NCI-H510A treated with DMSO at 0.1 percent for 48 hours (cell line): ENCODE measurements at regions not wholly inside any gene's neighbourhood (a gene's known extent, or its start where the extent isn't known, plus 50 kb on each side); places are given as distances from the start of the nearest gene placed in this dataset.
"Not testable (repeated sequence)": the region's sequence is repeated elsewhere in the genome, so short reads cannot be mapped to it uniquely, and the experiment has no call there.

Experiments used
- DNase-seq: peaks from one replicate; lab custom pipeline; 2025; lab: John Stamatoyannopoulos, UW

- no peak for DNase-seq
These were observed 508.6 kb upstream of the EPHA5 start for GRCh38 chr4:66178906-66179305.

GRCh38 chr4:66169341-66169740 lies 499.1 kb upstream of the EPHA5 start:
- no peak for DNase-seq

- no peak for DNase-seq
These were observed 494.6 kb upstream of the EPHA5 start for GRCh38 chr4:66164869-66165268.

DNA sequence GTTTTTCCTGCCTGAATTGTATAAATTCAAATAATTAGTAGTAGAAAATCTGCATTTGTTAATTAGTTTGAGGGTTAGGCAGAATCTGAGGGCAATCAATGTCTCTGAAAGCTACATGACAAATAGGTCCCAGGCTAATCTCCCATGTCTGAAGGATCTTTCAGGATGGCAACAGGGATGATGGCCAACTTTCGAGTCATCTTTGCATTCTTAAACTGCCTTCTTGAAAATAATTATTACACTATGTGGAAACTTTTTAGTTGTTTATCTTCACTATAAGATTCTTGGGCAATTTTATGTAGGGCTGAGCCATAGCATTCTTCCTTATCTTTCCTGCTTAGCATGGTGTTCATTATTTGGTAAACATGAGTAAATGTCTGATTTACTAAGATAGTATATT lies 490.3 kb upstream of the EPHA5 start:
- no peak for DNase-seq

GRCh38 chr4:66157594-66157993 lies 487.3 kb upstream of the EPHA5 start:
- DNase-seq, result no peak

GRCh38 chr4:66130042-66130441 lies 459.8 kb upstream of the EPHA5 start:
- no peak for DNase-seq

GRCh38 chr4:66123831-66124413 lies 453.6 kb upstream of the EPHA5 start:
- no peak for DNase-seq

DNA sequence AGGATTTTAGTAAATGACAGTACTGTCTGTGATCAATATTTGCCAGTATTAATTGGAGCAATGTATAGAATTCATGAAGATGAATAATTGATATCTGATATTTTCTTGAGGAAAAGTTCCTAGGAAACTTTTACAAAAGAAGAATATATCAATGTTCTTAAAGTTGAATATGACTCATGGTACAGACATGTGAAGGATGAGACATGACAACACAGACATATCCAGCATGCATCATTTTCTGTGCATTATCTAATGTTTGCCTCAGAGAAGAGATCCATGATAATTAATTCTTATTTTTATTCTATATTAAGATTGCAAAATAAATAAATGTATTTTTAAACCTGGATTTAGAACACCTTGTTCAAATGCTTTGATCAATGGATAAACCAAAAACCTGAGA lies 452.9 kb upstream of the EPHA5 start:
- no peak for DNase-seq

DNA sequence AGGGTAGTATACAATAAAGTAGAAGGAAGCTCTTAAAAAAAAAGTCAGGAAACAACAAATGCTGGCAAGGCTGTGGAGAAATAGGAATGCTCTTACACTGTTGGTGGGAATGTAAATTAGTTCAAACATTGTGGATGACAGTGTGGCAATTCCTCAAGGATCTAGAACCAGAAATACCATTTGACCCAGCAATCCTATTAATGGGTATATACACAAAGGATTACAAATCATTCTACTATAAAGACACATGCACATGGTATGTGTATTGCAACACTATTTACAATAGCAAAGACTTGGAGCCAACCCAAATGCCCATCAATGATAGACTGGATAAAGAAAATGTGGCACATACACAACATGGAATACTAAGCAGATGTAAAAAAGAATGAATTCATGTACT lies 444.9 kb upstream of the EPHA5 start:
- not testable (repeated sequence) for DNase-seq

DNA sequence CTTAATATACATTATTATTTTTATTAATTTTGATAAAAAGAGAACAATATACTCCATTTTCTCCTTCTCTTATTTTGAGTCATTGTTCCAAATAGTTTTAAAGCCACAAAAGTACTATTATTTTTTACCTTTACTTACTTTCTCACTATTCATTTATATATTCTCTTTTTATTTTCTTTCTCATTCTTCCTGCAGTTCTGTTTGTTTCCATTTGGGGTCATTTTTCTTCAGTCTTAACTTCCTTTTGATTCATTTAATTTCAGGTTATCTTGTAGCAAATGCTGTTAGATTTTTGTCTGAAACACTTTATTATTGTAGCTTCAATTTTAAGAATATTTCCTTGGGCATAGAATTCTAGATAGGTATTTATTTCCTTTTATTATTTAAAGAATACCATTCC lies 438.6 kb upstream of the EPHA5 start:
- no peak for DNase-seq

GRCh38 chr4:66097218-66097617 lies 426.9 kb upstream of the EPHA5 start:
- DNase-seq, result no peak

DNA sequence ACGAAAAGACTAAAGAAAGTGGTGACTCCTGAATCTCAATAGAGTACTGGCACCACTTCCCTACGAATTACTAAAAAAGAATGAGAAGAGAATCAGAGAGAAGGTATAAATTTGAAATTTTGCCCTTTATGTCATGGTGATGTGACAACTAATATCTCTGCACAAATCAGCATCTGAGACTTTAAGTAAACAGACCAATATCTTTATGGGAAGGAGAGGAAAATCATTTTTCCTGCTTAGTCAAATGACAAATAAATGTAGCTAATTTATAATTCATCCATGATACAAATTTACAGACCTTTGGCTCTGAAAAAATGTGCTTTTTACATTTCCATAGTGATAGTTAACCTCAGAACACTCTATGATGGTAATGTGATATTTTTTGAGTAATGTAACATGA lies 424.8 kb upstream of the EPHA5 start:
- no peak for DNase-seq

DNA sequence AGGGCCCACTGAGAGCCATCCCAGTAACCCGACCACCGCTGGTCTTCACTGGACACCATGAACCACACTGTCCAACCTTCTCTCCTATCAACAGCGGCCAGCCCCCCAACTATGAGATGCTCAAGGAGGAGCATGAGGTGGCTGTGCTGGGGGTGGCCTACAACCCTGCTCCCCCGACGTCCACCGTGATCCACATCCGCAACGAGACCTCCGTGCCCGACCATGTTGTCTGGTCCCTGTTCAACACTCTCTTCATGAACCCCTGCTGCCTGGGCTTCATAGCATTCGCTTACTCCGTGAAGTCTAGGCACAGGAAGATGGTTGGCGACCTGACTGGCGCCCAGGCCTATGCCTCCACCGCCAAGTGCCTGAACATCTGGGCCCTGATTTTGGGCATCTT lies 423.8 kb upstream of the EPHA5 start:
- DNase-seq, result no peak

- DNase-seq, result no peak
These were observed 421.5 kb upstream of the EPHA5 start for GRCh38 chr4:66091786-66092185.

GRCh38 chr4:66073961-66074360 lies 403.7 kb upstream of the EPHA5 start:
- no peak for DNase-seq

DNA sequence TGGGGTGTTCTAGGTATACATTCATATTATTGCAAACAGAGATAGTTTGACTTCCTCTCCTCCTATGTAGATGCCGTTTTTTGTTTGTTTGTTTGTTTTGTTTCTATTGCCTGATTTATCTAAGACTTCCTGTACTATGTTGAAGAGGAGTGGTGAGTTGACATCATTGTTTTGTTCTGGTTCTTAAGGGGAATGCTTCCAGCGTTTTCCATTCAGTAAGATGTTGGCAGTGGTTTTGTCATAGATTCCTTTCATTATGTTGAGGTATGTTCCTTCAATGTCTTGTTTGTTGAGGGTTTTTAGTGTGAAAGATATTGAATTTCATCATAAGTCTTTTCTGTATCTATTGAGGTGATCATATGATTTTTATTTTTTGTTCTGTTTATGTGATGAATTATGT lies 401.6 kb upstream of the EPHA5 start:
- no peak for DNase-seq

DNA sequence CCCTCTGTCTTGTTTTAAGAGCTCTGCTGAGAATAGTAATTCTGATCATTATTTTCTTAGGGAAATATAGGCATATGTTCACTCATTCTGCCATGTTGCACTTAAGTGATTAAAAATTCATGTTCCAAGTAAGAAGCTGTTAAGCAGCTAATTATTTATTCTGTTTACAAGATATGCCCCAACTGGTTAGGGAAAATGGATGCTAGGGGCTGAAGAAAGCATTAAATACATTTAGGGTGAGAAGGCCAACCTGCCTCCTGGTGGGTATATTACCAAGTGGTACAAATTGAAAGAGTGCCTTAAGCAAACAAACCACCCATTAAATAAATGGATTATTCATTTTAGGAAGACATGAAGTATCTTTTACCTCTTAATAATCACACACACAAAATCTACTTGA lies 392.6 kb upstream of the EPHA5 start:
- DNase-seq, result no peak

GRCh38 chr4:66062044-66062443 lies 391.8 kb upstream of the EPHA5 start:
- DNase-seq, result no peak

DNA sequence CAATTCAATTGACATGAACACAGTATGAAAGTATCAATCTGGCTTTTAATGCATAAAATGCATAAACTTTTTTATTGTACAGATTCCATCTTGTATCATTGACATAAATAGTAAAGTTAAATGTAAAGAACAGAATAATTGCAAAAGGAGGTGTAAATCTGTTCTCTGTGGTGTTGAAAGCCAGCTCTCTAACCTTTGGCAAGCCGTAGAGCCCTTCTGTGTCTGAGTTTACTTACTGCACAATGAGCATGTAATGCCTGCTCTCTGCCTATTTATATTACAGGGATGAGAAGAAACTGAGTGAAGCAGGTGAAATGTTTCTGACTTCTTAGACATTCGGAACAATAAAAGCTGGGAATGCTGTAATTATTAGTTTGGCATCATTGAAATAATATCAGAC lies 389.3 kb upstream of the EPHA5 start:
- no peak for DNase-seq

- no peak for DNase-seq
These were observed 388.8 kb upstream of the EPHA5 start for GRCh38 chr4:66059136-66059535.

- no peak for DNase-seq
These were observed 385.7 kb upstream of the EPHA5 start for GRCh38 chr4:66055999-66056398.

- no peak for DNase-seq
These were observed 382.1 kb upstream of the EPHA5 start for GRCh38 chr4:66052426-66052825.

- DNase-seq, result no peak
These were observed 378.6 kb upstream of the EPHA5 start for GRCh38 chr4:66048861-66049260.

GRCh38 chr4:66045913-66046312 lies 375.6 kb upstream of the EPHA5 start:
- DNase-seq, result no peak

DNA sequence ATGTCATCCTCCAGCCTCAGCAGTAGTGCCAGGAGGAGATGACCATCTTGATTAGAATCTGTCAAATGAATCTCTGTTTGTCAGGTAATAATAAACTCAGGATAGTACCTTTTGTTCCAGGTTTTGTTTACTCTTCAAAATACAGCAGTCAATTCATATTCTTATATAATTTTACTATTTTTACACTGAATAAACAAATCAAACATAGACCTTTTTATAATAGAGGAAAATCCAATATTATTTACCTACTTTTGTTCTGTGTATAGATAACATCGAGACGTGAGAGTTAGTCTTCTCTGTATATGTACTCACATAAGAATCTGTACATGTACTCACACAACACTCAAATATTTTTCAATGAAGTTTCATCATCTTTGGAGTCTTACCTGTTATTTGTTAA lies 365.4 kb upstream of the EPHA5 start:
- DNase-seq, result no peak
